Endothelial cell of umbilical vein (primary cell): ENCODE measurements at regions not wholly inside any gene's neighbourhood (a gene's known extent, or its start where the extent isn't known, plus 50 kb on each side); places are given as distances from the start of the nearest gene placed in this dataset.
A peak's percentile ranks its signal among the peaks of the same experiment; 100 is the strongest.

ENCODE experiments used
- EZH2 ChIP-seq: IDR thresholded peaks from 2 replicates; pipeline ENCODE4 v1.6.1; 2012; ENCODE audit warnings: borderline replicate concordance, low read depth, mild to moderate bottlenecking, moderate library complexity, low read length, inconsistent platforms; ENCODE audit not compliant: severe bottlenecking
- JUN ChIP-seq: IDR thresholded peaks from 2 replicates; pipeline ENCODE4 v1.6.1; 2011; ENCODE audit warnings: borderline replicate concordance, low read depth; ENCODE audit not compliant: insufficient read length, insufficient read depth
- MYC ChIP-seq: IDR thresholded peaks from one replicate; pipeline ENCODE4 v1.6.1; 2011; ENCODE audit warnings: mild to moderate bottlenecking, low read depth, low read length
- POLR2A ChIP-seq: IDR thresholded peaks from 2 replicates; pipeline ENCODE4 v1.6.1; 2012; ENCODE audit warnings: low read depth, mild to moderate bottlenecking, control low read depth, low read length
- POLR2AphosphoS5 ChIP-seq: IDR thresholded peaks from 2 replicates; pipeline ENCODE4 v1.6.1; 2012; ENCODE audit warnings: low read depth, mild to moderate bottlenecking, control low read depth, low read length, moderate library complexity; ENCODE audit not compliant: insufficient read depth
- TF ChIP-seq, protein P1 (sequence below), 2 donors: IDR thresholded peaks; 1 replicate in 1 of 2; 2 replicates in 1 of 2; pipeline ENCODE4 v1.5.1; 2011; ENCODE audit warnings: low read length in 2 of 2, mild to moderate bottlenecking in 2 of 2, moderate library complexity in 2 of 2, control low read depth in 1 of 2, inconsistent platforms in 1 of 2, low read depth in 1 of 2; ENCODE audit not compliant: insufficient read depth in 1 of 2; ENCODE audit errors: extremely low read depth in 1 of 2

DNA sequence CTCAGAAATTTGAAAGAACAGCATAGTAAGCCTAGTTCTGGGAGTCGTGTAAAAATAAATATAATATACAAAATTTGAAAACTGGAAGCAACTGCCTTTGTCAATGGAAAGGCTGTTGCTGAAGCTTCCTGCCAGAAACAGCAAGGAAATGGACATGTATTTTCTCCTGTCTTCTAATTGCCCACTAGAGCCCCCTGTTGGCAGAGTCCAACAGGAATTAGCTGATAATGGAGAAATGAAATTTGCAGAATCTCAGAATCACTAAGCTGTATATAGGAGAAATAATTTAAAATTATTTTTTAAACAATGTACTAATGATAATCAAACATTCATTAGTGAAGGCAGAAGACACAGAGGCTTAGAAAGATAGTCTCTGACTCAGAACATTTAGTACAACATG is 414.8 kb downstream of the SLC6A15 start:
- TF ChIP-seq, protein P1, sequence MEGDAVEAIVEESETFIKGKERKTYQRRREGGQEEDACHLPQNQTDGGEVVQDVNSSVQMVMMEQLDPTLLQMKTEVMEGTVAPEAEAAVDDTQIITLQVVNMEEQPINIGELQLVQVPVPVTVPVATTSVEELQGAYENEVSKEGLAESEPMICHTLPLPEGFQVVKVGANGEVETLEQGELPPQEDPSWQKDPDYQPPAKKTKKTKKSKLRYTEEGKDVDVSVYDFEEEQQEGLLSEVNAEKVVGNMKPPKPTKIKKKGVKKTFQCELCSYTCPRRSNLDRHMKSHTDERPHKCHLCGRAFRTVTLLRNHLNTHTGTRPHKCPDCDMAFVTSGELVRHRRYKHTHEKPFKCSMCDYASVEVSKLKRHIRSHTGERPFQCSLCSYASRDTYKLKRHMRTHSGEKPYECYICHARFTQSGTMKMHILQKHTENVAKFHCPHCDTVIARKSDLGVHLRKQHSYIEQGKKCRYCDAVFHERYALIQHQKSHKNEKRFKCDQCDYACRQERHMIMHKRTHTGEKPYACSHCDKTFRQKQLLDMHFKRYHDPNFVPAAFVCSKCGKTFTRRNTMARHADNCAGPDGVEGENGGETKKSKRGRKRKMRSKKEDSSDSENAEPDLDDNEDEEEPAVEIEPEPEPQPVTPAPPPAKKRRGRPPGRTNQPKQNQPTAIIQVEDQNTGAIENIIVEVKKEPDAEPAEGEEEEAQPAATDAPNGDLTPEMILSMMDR (IDR thresholded peaks at IDR 0.05; ENCODE audit: extremely low read depth in 1 of 2, insufficient read depth in 1 of 2, low read depth in 1 of 2, low read length in 2 of 2): peak; percentile 32 to 49
- TF ChIP-seq JUN: no peak
- no peak for TF ChIP-seq POLR2A
- TF ChIP-seq EZH2: no peak
- TF ChIP-seq POLR2AphosphoS5: no peak
- no peak for TF ChIP-seq MYC
